Left renal pelvis (tissue), 4 donors: ENCODE measurements at regions not wholly inside any gene's neighbourhood (a gene's known extent, or its start where the extent isn't known, plus 50 kb on each side); places are given as distances from the start of the nearest gene placed in this dataset.

Experiments
- DNase-seq, 4 donors: peaks; one replicate each; pipeline ENCODE4 v3.0.0-alpha.2; 2013; ENCODE audit warnings: low read depth in 4 of 4, low spot score in 3 of 4

GRCh38 chr2:167900435-167901114, 346.8 kb downstream of the STK39 start:
- DNase-seq = no peak

GRCh38 chr2:167898340-167898739, 349.1 kb downstream of the STK39 start:
- no peak for DNase-seq

- DNase-seq = no peak
These were observed 355.6 kb downstream of the STK39 start for GRCh38 chr2:167891841-167892240.

DNA sequence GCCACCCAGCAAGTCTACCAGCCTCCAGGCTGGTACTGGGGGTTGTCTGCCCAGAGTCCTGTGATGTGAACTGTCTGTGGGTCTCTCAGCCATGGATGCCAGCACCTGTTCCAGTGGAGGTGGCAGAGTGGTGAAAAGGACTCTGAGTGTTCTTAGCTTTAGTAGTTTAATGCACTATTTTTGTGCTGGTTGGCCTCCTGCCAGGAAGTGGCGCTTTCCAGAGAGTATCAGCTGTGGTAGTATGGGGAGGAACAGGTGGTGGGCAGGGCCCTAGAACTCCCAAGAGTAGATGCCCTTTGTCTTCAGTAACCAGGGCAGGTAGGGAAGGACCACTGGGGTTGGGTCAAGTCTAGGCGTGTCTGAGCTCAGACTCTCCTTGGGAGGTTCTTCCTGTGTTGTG, 356.7 kb downstream of the STK39 start:
- DNase-seq = no peak

GRCh38 chr2:167880415-167880814, 367.0 kb downstream of the STK39 start:
- DNase-seq = no peak

DNA sequence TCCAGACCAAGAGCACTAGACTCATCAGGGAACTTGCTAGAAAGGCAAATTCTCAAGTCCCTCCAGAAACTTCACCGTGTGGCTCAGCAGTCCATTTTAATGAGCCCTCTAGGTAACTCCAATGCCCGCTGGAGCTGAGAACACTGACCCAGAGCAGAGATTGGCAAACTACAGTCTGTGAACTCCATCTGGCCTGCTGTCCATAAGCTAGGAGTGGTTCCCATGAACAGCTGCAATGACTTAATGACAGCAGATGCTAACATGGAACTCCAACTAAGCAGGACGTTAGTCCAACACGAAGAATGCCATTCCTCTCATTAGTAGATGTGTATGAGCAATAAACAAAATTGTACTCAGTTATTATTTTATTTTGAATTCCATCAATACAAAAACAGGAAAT, 371.9 kb downstream of the STK39 start:
- DNase-seq = no peak

GRCh38 chr2:167874812-167875211, 372.6 kb downstream of the STK39 start:
- DNase-seq = no peak

- DNase-seq = no peak
These were observed 376.1 kb downstream of the STK39 start for GRCh38 chr2:167871286-167871685.

DNA sequence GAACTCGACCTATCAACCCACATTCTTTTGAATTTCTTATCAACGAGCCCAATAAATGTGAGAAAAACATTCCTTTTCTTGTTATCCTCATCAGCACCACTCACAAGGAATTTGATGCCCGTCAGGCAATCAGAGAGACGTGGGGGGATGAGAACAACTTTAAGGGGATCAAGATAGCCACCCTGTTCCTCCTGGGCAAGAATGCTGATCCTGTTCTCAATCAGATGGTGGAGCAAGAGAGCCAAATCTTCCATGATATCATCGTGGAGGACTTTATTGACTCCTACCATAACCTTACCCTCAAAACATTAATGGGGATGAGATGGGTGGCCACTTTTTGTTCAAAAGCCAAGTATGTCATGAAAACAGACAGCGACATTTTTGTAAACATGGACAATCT, 378.2 kb downstream of the STK39 start:
- no peak for DNase-seq

- DNase-seq = no peak
These were observed 384.0 kb downstream of the STK39 start for GRCh38 chr2:167863377-167863776.

DNA sequence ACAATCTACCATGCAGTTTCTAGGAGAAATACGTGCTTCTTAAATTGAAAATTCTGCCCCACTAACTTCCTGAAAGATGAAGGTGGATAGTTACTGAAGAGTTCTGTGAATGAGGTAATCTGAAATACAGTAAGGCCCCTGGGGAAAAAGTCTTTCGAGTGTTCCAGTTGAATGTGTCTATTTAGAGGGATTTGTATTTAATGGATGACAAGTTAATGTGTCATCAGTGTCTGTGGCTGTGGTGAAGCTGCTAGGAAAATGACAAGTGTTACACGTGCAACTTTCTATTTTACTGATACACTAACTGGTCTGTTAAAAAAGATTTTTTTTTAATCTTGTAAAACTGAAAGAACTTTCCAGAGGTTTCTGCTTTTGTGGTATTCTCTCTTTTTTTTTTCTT, 384.6 kb downstream of the STK39 start:
- DNase-seq = no peak

DNA sequence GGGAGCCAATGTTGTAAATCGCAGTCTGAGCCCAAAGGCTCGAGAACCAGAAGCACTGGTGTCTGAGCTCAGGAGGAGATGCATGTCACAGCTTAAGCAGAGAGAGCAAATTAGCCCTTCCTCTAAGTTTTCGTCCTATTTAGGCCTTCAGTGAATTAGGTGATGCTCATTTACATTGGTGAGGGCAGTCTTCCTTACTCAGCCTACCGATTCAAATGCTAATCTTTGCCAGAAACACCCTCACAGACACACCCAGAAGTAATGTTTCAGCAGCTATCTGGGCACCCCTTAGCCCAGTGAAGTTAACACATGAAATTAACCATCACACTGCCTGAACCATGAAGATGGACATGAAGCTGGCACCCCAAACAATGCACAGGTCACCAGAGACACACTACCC, 385.1 kb downstream of the STK39 start:
- DNase-seq = no peak

GRCh38 chr2:167861574-167862193, 385.7 kb downstream of the STK39 start:
- no peak for DNase-seq

- no peak for DNase-seq
These were observed 387.3 kb downstream of the STK39 start for GRCh38 chr2:167860082-167860481.

- DNase-seq = no peak
These were observed 387.7 kb downstream of the STK39 start for GRCh38 chr2:167859676-167860075.

DNA sequence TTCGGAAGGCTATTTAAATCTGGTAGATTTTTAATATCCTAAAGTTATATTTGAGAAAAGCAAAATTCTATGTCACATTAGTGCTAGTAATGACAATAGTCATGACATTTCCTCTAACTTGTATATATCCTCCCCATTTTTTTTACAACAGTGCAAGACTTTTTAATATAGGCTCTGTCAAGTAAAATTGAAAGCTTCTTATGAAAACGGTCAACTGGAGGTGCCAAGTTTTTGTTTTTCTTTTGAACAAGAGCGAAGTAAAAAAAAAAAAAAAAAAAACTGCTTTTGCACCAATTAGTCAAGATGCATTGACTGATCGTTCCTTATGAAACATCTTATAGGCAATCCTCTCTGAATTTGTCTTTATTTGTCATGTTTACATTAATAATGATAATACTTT, 389.3 kb downstream of the STK39 start:
- no peak for DNase-seq

- DNase-seq = no peak
These were observed 390.0 kb downstream of the STK39 start for GRCh38 chr2:167857416-167857815.

GRCh38 chr2:167856190-167856589, 391.2 kb downstream of the STK39 start:
- DNase-seq = no peak

- no peak for DNase-seq
These were observed 392.2 kb downstream of the STK39 start for GRCh38 chr2:167855211-167855610.

GRCh38 chr2:167853717-167854116, 393.7 kb downstream of the STK39 start:
- DNase-seq = no peak

DNA sequence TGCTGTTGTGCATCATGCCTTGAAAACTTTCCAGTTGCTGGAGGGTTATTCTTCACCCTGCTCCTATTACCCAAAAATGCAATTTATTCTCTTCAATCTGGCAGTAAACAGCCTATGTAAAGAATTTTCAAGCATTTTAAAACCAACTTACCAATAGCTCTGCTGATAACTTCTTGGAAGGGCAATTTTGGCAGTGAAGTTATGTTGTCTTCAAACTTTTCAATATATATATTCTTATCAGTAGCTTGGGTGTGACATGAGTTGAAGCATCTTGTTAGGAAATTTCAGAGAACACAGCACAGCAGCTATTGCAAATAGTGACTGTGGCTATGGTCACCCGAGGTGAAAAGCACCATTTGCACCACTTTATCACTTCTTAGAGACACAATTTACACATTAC, 395.5 kb downstream of the STK39 start:
- DNase-seq = no peak

- no peak for DNase-seq
These were observed 396.0 kb downstream of the STK39 start for GRCh38 chr2:167851323-167851860.
